ENCODE measurements at regions not wholly inside any gene's neighbourhood (a gene's known extent, or its start where the extent isn't known, plus 50 kb on each side); places are given as distances from the start of the nearest gene placed in this dataset.

DNA sequence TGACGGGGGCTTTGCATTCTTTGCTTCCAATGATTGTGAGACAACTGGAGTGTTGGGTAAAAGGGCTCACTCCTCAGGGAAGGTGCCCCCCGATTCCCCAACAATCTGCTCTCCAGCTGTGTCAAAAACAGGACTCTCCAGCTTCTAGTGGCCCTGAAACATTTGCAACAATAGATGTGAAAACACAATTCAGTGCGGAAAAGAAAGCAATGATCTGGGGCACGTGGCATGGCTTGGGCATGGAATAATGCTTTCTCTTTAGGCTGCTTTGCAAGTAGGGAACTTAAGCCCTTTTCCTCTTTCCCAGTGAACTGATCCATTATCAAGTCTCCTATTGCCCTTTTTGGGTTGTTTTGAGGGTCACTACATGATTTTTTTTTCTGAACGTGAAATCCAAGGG lies 239.9 kb downstream of the C4orf33 start:
- no peak for TF ChIP-seq POLR2A (IDR thresholded peaks at IDR 0.05)
- TF ChIP-seq, protein P1, sequence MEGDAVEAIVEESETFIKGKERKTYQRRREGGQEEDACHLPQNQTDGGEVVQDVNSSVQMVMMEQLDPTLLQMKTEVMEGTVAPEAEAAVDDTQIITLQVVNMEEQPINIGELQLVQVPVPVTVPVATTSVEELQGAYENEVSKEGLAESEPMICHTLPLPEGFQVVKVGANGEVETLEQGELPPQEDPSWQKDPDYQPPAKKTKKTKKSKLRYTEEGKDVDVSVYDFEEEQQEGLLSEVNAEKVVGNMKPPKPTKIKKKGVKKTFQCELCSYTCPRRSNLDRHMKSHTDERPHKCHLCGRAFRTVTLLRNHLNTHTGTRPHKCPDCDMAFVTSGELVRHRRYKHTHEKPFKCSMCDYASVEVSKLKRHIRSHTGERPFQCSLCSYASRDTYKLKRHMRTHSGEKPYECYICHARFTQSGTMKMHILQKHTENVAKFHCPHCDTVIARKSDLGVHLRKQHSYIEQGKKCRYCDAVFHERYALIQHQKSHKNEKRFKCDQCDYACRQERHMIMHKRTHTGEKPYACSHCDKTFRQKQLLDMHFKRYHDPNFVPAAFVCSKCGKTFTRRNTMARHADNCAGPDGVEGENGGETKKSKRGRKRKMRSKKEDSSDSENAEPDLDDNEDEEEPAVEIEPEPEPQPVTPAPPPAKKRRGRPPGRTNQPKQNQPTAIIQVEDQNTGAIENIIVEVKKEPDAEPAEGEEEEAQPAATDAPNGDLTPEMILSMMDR (IDR thresholded peaks at IDR 0.05): no peak

Measured in testis (tissue), 2 donors.